Neural progenitor cell (in vitro differentiated cells): ENCODE measurements at regions not wholly inside any gene's neighbourhood (a gene's known extent, or its start where the extent isn't known, plus 50 kb on each side); places are given as distances from the start of the nearest gene placed in this dataset.

Source experiments
- DNase-seq: peaks from one replicate; pipeline ENCODE4 v3.0.0-alpha.2; 2016; ENCODE audit warnings: low spot score
- H2AFZ ChIP-seq: fragments of 200-600 bp; sonication (generic); replicated peaks from 2 replicates; pipeline ENCODE4 v1.6.1; 2016; ENCODE audit warnings: antibody characterized with exemption
- H3F3A ChIP-seq: fragments of 200-600 bp; sonication (generic); 2 replicates; pipeline ENCODE4 v1.6.1; 2016; ENCODE audit warnings: antibody characterized with exemption, low read depth
- H3K27ac ChIP-seq: fragments of 200-600 bp; sonication (generic); 2 replicates; pipeline ENCODE4 v1.5.1; 2016; ENCODE audit warnings: mild to moderate bottlenecking
- H3K27me3 ChIP-seq: fragments of 200-600 bp; sonication (generic); 2 replicates; pipeline ENCODE4 v1.6.1; 2016; ENCODE audit warnings: mild to moderate bottlenecking, moderate library complexity
- H3K36me3 ChIP-seq: fragments of 200-600 bp; sonication (generic); 2 replicates; pipeline ENCODE4 v1.5.1; 2016
- H3K4me1 ChIP-seq: fragments of 200-600 bp; sonication (generic); 2 replicates; pipeline ENCODE4 v1.6.1; 2016; ENCODE audit warnings: mixed run types
- H3K4me2 ChIP-seq: fragments of 200-600 bp; sonication (generic); 2 replicates; pipeline ENCODE4 v1.6.1; 2016
- H3K4me3 ChIP-seq: fragments of 200-600 bp; sonication (generic); 2 replicates; pipeline ENCODE4 v1.5.1; 2016
- H3K79me2 ChIP-seq: fragments of 200-600 bp; sonication (generic); 2 replicates; pipeline ENCODE4 v1.6.1; 2016; ENCODE audit warnings: low read depth
- H3K9ac ChIP-seq: fragments of 200-600 bp; sonication (generic); 2 replicates; pipeline ENCODE4 v1.6.1; 2016
- H3K9me3 ChIP-seq: fragments of 200-600 bp; sonication (generic); 2 replicates; pipeline ENCODE4 v1.5.1; 2016; ENCODE audit warnings: low read depth
- H4K20me1 ChIP-seq: fragments of 200-600 bp; sonication (generic); 2 replicates; pipeline ENCODE4 v1.6.1; 2016; ENCODE audit warnings: low read depth
- H3K27ac Mint-ChIP-seq: 3 replicates; pipeline ENCODE4 v1.8.0; 2021; ENCODE audit warnings: mixed read lengths
- H3K27me3 Mint-ChIP-seq: 2 replicates; pipeline ENCODE4 v1.8.0; 2022; ENCODE audit warnings: low read depth, mild to moderate bottlenecking, inconsistent platforms, moderate library complexity, mixed read lengths; ENCODE audit not compliant: insufficient read depth
- H3K36me3 Mint-ChIP-seq: 3 replicates; pipeline ENCODE4 v1.8.0; 2021; ENCODE audit warnings: mixed read lengths
- H3K4me1 Mint-ChIP-seq: 3 replicates; pipeline ENCODE4 v1.8.0; 2021; ENCODE audit warnings: mixed read lengths
- H3K4me3 Mint-ChIP-seq: 3 replicates; pipeline ENCODE4 v1.8.0; 2021; ENCODE audit warnings: mild to moderate bottlenecking, moderate library complexity, mixed read lengths
- H3K9me3 Mint-ChIP-seq: 3 replicates; pipeline ENCODE4 v1.8.0; 2020; ENCODE audit warnings: mixed read lengths
- CTCF ChIP-seq: fragments of 200-600 bp; sonication (generic); IDR thresholded peaks from 2 replicates; pipeline ENCODE4 v1.5.1; 2017; ENCODE audit warnings: antibody characterized with exemption, mild to moderate bottlenecking
- EZH2 ChIP-seq: fragments of 200-600 bp; sonication (generic); IDR thresholded peaks from 2 replicates; pipeline ENCODE4 v1.6.1; 2017; ENCODE audit warnings: antibody characterized with exemption, mild to moderate bottlenecking, moderate library complexity
- EZH2phosphoT487 ChIP-seq: fragments of 200-600 bp; sonication (generic); IDR thresholded peaks from 2 replicates; pipeline ENCODE4 v1.6.1; 2017; ENCODE audit warnings: antibody characterized with exemption

- DNase-seq: peak; percentile 57
- no peaks in the 10 kb centered on the region for H3K79me2 ChIP-seq
- Mint-ChIP-seq H3K27me3 (peaks cover 2% of the 10 kb centered on the region), H3K4me1 (peaks cover 32% of the 10 kb centered on the region), H3K36me3 (peaks cover 17% of the 10 kb centered on the region), H3K9me3 (peaks cover 31% of the 10 kb centered on the region), H3K27ac (no peak overlapping the region), H3K4me3 (no peak overlapping the region)
- H3F3A ChIP-seq: no peaks in the 10 kb centered on the region
- peaks cover 10% of the 10 kb centered on the region for H3K4me1 ChIP-seq
- H3K27ac ChIP-seq: no peak overlapping the region
- no peaks in the 10 kb centered on the region for H3K27me3 ChIP-seq
- no peak overlapping the region for H3K4me2 ChIP-seq
- H3K9ac ChIP-seq: no peak overlapping the region
- no peaks in the 10 kb centered on the region for H3K36me3 ChIP-seq
- H4K20me1 ChIP-seq: no peaks in the 10 kb centered on the region
- H3K9me3 ChIP-seq: no peaks in the 10 kb centered on the region
- no peak overlapping the region for H3K4me3 ChIP-seq
- TF ChIP-seq EZH2phosphoT487 (no peak), CTCF (no peak), EZH2 (no peak)
- peak overlapping the region; percentile 87 for H2AFZ ChIP-seq
These were observed 527.8 kb downstream of the RFPL4B start for GRCh38 chr6:112874881-112875280.

- no peaks in the 10 kb centered on the region for H3K79me2 ChIP-seq
- H3K36me3 Mint-ChIP-seq: peaks cover 9% of the 10 kb centered on the region
- H3K27ac Mint-ChIP-seq: peak overlapping the region; percentile 69
- no peaks in the 10 kb centered on the region for H3K27me3 ChIP-seq
- peaks cover 12% of the 10 kb centered on the region for H3F3A ChIP-seq
- H3K4me3 Mint-ChIP-seq: no peak overlapping the region
- H3K4me2 ChIP-seq: no peak overlapping the region
- peak overlapping the region; percentile 67 for H2AFZ ChIP-seq
- no peaks in the 10 kb centered on the region for H4K20me1 ChIP-seq
- TF ChIP-seq EZH2: no peak
- no peak for TF ChIP-seq CTCF
- TF ChIP-seq EZH2phosphoT487: no peak
- H3K4me3 ChIP-seq: no peak overlapping the region
- H3K27me3 Mint-ChIP-seq: peaks cover 2% of the 10 kb centered on the region
- no peaks in the 10 kb centered on the region for H3K36me3 ChIP-seq
- no peak overlapping the region for H3K9ac ChIP-seq
- peaks cover 10% of the 10 kb centered on the region for H3K9me3 Mint-ChIP-seq
- peaks cover 29% of the 10 kb centered on the region for H3K4me1 ChIP-seq
- no peak overlapping the region for H3K27ac ChIP-seq
- peaks cover 51% of the 10 kb centered on the region for H3K4me1 Mint-ChIP-seq
- DNase-seq: peak; percentile 28
- no peaks in the 10 kb centered on the region for H3K9me3 ChIP-seq
These were observed 530.3 kb downstream of the RFPL4B start for GRCh38 chr6:112877134-112878100.

GRCh38 chr6:112879920-112880413, 532.8 kb downstream of the RFPL4B start:
- Histone ChIP-seq H4K20me1 (no peaks in the 10 kb centered on the region), H3K9me3 (no peaks in the 10 kb centered on the region), H3K36me3 (no peaks in the 10 kb centered on the region), H3K4me1 (peaks cover 23% of the 10 kb centered on the region), H3K27ac (peak overlapping the region; percentile 41), H2AFZ (peak overlapping the region; percentile 78), H3K79me2 (no peaks in the 10 kb centered on the region), H3K27me3 (no peaks in the 10 kb centered on the region), H3K4me3 (peak overlapping the region; percentile 34), H3K9ac (no peak overlapping the region), H3K4me2 (peak overlapping the region; percentile 71), H3F3A (peaks cover 12% of the 10 kb centered on the region)
- Mint-ChIP-seq H3K27ac (peak overlapping the region; percentile 98), H3K27me3 (peaks cover 2% of the 10 kb centered on the region), H3K4me3 (no peak overlapping the region), H3K4me1 (peaks cover 53% of the 10 kb centered on the region), H3K9me3 (peaks cover 16% of the 10 kb centered on the region), H3K36me3 (peaks cover 16% of the 10 kb centered on the region)
- peak; percentile 90 for DNase-seq
- TF ChIP-seq CTCF (peak; percentile 69), EZH2phosphoT487 (no peak)
